ENCODE measurements at regions not wholly inside any gene's neighbourhood (a gene's known extent, or its start where the extent isn't known, plus 50 kb on each side); places are given as distances from the start of the nearest gene placed in this dataset.

GRCh38 chr6:93549868-93550267 is 130.5 kb upstream of the EPHA7 start:
- DNase-seq (ENCODE audit: low spot score): no peak

- DNase-seq (ENCODE audit: low spot score): no peak
Observed at GRCh38 chr6:93524671-93525451, 105.5 kb upstream of the EPHA7 start.

DNA sequence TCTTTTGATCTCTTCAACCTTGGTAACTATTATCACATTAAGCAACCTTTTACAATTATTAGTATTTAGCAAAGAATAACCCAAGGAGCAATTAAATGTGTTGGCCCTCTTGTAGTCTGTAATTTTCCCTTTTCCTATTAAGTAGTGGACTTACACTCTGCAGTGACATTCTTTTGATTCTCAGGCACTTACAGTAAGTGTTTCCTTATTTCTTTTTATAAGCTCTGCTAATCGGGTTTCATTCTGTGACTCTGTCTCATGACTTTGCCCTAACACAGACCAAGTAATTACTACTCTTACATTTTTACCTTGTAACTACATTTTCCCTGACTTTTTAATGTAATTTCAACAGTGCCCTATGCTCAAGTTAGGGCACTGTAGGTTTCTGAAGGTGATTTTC is 104.0 kb upstream of the EPHA7 start:
- no peak for DNase-seq (ENCODE audit: low spot score)

DNA sequence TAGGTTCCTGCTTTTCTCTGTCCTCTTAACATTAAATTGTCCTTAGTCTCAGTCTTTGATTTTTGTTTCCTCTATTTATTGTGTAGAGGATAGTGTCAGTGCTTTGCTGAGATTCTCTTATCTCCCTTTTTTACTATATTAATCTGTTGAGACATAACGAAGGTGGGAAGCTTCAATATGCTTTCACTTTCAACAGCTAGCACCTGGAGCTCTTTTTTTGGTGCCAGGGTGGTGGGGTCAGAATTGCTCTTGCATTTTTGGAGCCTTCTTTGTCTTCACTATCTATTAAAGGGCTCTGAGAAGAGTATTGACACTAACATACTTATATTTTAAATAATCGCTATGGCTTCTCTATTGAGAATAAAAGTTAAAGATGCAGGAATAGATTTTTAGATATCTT is 97.1 kb upstream of the EPHA7 start:
- DNase-seq (ENCODE audit: low spot score): no peak

DNA sequence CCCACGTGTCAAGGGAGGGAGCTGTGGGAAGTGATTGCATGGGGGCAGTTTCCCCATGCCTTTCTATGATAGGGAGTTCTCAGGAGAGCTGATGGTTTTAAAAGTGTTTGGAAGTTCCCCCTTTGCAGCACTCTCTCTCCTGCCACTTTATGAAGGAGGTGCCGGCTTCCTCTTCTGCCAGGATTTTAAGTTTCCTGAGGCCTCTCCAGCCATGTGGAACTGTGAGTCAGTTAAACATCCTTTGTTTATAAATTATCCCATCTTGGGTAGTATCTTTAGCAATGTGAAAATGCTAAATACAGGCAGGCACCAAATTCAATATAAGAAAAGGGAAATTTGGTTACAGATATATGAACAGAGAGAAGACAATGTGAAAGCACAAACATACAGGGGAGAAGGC is 96.4 kb upstream of the EPHA7 start:
- DNase-seq (ENCODE audit: low spot score): no peak

- no peak for DNase-seq (ENCODE audit: low spot score)
Observed at GRCh38 chr6:93498713-93499112, 79.4 kb upstream of the EPHA7 start.

DNA sequence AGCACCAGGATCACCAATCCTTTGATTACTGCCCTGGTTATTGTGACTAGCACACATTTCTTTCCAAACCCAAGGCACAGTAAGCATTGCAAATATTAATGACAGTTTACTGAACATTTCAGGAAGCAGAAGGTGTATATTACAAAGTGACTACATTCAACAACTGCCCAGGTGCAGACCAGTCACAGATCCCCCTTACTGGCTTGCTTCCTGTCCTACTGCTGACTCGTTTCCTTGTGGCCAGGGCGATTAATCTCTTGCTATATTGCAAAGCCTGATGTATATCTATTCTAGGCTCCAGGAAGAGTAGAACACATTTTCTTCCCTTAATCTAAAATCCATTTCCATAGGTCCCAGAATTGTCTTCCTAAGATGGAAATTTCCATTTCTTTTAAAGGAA is 77.2 kb upstream of the EPHA7 start:
- DNase-seq (ENCODE audit: low spot score): no peak

- no peak for DNase-seq (ENCODE audit: low spot score)
Observed at GRCh38 chr6:93494057-93494456, 74.7 kb upstream of the EPHA7 start.

DNA sequence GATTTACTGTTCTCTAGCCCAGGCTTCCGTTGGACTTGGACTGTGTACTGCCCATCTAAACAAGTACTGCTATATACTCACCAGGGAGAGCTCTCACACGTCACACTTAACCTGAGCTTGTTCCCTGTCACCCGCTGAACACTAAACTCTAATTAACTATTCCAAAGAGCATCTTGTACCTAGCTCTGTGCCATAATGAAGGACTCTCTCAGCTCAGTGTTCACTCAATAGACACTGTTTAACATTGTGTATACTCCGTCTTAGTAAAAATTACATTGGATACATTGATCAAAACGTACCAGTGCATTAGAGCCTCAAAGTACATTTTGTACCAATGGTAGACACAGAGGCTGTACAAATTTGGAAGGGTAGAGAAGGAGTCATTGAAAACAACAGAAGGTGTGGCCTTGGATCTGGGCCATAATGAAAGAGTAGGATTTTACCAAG is 55.4 kb upstream of the EPHA7 start:
- DNase-seq (ENCODE audit: low spot score): no peak

DNA sequence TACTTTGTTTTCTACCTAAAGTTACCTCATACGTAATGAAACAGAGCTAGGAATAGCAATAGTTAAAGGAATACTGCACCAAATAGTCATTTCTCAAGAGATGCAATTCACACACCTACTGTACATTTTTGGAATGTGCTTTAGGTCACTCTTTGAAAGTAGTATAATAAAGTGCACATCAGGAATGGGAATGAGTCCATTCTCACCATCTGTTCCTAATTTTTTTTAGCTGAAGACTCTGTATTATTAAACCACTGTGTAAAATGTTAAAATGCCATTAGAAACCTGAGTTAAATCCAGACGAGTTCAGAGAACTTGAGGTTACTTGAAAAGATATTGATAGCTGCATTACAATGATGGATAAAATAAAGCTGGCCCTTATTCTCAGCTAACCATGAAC is 51.9 kb upstream of the EPHA7 start:
- no peak for DNase-seq (ENCODE audit: low spot score)
